ENCODE measurements at regions not wholly inside any gene's neighbourhood (a gene's known extent, or its start where the extent isn't known, plus 50 kb on each side); places are given as distances from the start of the nearest gene placed in this dataset.

- TF ChIP-seq POLR2A (IDR thresholded peaks at IDR 0.05) (no peak), EP300 (IDR thresholded peaks at IDR 0.05) (no peak)
Measured at GRCh38 chr6:14723535-14724086, 522.3 kb upstream of the JARID2 start.

Measured in upper lobe of left lung (tissue), 4 donors.